Mesenchymal stem cell (in vitro differentiated cells and primary cell): ENCODE measurements at regions not wholly inside any gene's neighbourhood (a gene's known extent, or its start where the extent isn't known, plus 50 kb on each side); places are given as distances from the start of the nearest gene placed in this dataset.

Source experiments
- DNase-seq: peaks from one replicate; pipeline ENCODE4 v3.0.0-alpha.2; 2013
- H2AFZ ChIP-seq: one replicate; pipeline ENCODE4 v1.6.1; 2013; ENCODE audit warnings: low read depth, mild to moderate bottlenecking, control low read depth, inconsistent platforms, low read length, moderate library complexity
- H2AK5ac ChIP-seq: 2 replicates; pipeline ENCODE4 v1.6.1; 2013; ENCODE audit warnings: low read length, moderate library complexity, mild to moderate bottlenecking, inconsistent platforms; ENCODE audit not compliant: severe bottlenecking
- H2BK120ac ChIP-seq: one replicate; pipeline ENCODE4 v1.6.1; 2013; ENCODE audit warnings: low read depth, mild to moderate bottlenecking, inconsistent platforms, low read length, moderate library complexity
- H2BK12ac ChIP-seq, 2 experiments: one replicate each; pipeline ENCODE4 v1.6.1; 2013; ENCODE audit warnings: inconsistent platforms in 2 of 2, low read length in 2 of 2, mild to moderate bottlenecking in 2 of 2, moderate library complexity in 2 of 2, control low read depth in 1 of 2
- H2BK15ac ChIP-seq: one replicate; pipeline ENCODE4 v1.6.1; 2013; ENCODE audit warnings: mild to moderate bottlenecking, low read depth, inconsistent platforms; ENCODE audit not compliant: poor library complexity, severe bottlenecking
- H2BK5ac ChIP-seq: 2 replicates; pipeline ENCODE4 v1.6.1; 2013; ENCODE audit warnings: low read depth, mild to moderate bottlenecking, low read length, control low read depth, inconsistent platforms; ENCODE audit not compliant: poor library complexity, severe bottlenecking
- H3K14ac ChIP-seq, 2 experiments: one replicate each; pipeline ENCODE4 v1.6.1; 2013; ENCODE audit warnings: inconsistent platforms in 2 of 2, low read length in 2 of 2, control low read depth in 1 of 2, mild to moderate bottlenecking in 1 of 2, moderate library complexity in 1 of 2
- H3K18ac ChIP-seq, 2 experiments: one replicate each; pipeline ENCODE4 v1.6.1; 2013; ENCODE audit warnings: inconsistent platforms in 2 of 2, low read length in 2 of 2, control low read depth in 1 of 2, low read depth in 1 of 2, mild to moderate bottlenecking in 1 of 2
- H3K23ac ChIP-seq, 2 experiments: one replicate each; pipeline ENCODE4 v1.6.1; 2013; ENCODE audit warnings: inconsistent platforms in 2 of 2, low read length in 2 of 2, mild to moderate bottlenecking in 2 of 2, moderate library complexity in 2 of 2, control low read depth in 1 of 2
- H3K27ac ChIP-seq: 2 replicates; pipeline ENCODE4 v1.5.1; 2013; ENCODE audit warnings: mild to moderate bottlenecking, moderate library complexity, low read length, control low read depth, inconsistent platforms; ENCODE audit not compliant: poor library complexity, severe bottlenecking
- H3K27me3 ChIP-seq, 2 experiments: 2 replicates each; pipeline versions ENCODE4 v1.6.1 to v1.7.0; 2013; ENCODE audit warnings: low read length in 2 of 2, mild to moderate bottlenecking in 2 of 2, moderate library complexity in 2 of 2, control low read depth in 1 of 2, inconsistent platforms in 1 of 2; ENCODE audit not compliant: control insufficient read depth in 1 of 2, insufficient read depth in 1 of 2
- H3K36me3 ChIP-seq, 2 experiments: 2 replicates each; pipeline versions ENCODE4 v1.6.1 to v1.7.0; 2013; ENCODE audit warnings: low read length in 2 of 2, control low read depth in 1 of 2, inconsistent platforms in 1 of 2, low read depth in 1 of 2, mild to moderate bottlenecking in 1 of 2; ENCODE audit not compliant: insufficient read depth in 2 of 2, control insufficient read depth in 1 of 2
- H3K4ac ChIP-seq, 2 experiments: one replicate each; pipeline ENCODE4 v1.6.1; 2013; ENCODE audit warnings: inconsistent platforms in 2 of 2, low read length in 2 of 2, mild to moderate bottlenecking in 2 of 2, moderate library complexity in 2 of 2, control low read depth in 1 of 2, low read depth in 1 of 2
- H3K4me1 ChIP-seq: 2 replicates; pipeline ENCODE4 v1.6.1; 2013; ENCODE audit warnings: low read depth, low read length, control low read depth; ENCODE audit not compliant: control insufficient read depth, insufficient read depth
- H3K4me2 ChIP-seq: 2 replicates; pipeline ENCODE4 v1.6.1; 2013; ENCODE audit warnings: low read length, mild to moderate bottlenecking, inconsistent platforms; ENCODE audit not compliant: poor library complexity, severe bottlenecking
- H3K4me3 ChIP-seq, 2 experiments: 2 replicates each; pipeline versions ENCODE4 v1.5.1 to v1.7.0; 2013; ENCODE audit warnings: low read length in 2 of 2, mild to moderate bottlenecking in 2 of 2, control low read depth in 1 of 2, low read depth in 1 of 2; ENCODE audit not compliant: insufficient read depth in 1 of 2
- H3K79me1 ChIP-seq: replicated peaks from 2 replicates; pipeline ENCODE4 v1.6.1; 2013; ENCODE audit warnings: mild to moderate bottlenecking, control low read depth, low read length, inconsistent platforms; ENCODE audit not compliant: poor library complexity, severe bottlenecking
- H3K9ac ChIP-seq: 2 replicates; pipeline ENCODE4 v1.7.0; 2013; ENCODE audit warnings: mild to moderate bottlenecking, low read length, moderate library complexity
- H3K9me3 ChIP-seq: 2 replicates; pipeline ENCODE4 v1.7.0; 2013; ENCODE audit warnings: mild to moderate bottlenecking, low read length; ENCODE audit not compliant: control insufficient read depth
- H4K8ac ChIP-seq: one replicate; pipeline ENCODE4 v1.6.1; 2013; ENCODE audit warnings: inconsistent platforms, mild to moderate bottlenecking, low read length, moderate library complexity
- H4K91ac ChIP-seq: one replicate; pipeline ENCODE4 v1.6.1; 2013; ENCODE audit warnings: mild to moderate bottlenecking, low read length, inconsistent platforms
- WGBS: methylation state at CpG from one replicate; pipeline ENCODE4 v1.1.7; 2013; ENCODE audit warnings: mixed read lengths; 5-methylcytosine and 5-hydroxymethylcytosine counted together

DNA sequence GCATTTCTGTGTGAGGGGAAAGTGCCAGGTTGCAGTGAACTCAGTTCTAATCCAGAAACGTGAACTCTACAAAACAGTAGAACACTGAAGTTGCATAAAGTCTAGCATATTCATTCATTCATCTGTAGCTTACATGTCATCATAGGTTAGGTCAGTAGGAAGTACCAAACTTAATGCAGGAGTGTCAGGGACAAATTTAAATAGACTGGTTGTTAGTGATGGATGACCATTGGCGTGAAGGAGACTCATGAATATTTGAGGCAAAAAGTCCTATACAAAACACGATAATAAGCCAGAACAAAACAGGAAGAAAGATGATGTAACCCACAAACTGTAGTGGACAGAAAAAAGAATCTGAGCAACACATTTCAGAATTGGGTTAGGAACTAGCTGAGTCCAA lies 592.8 kb upstream of the PCDH10 start:
- no peak overlapping the region for H2BK15ac ChIP-seq
- no peaks in the 10 kb centered on the region for H3K36me3 ChIP-seq
- H3K4me2 ChIP-seq = no peak overlapping the region
- H3K27me3 ChIP-seq = no peaks in the 10 kb centered on the region
- H2BK5ac ChIP-seq = no peak overlapping the region
- no peak overlapping the region for H3K27ac ChIP-seq
- H2BK12ac ChIP-seq = no peak overlapping the region
- H3K23ac ChIP-seq = no peak overlapping the region
- H3K79me1 ChIP-seq = no peaks in the 10 kb centered on the region
- no peak overlapping the region for H2AK5ac ChIP-seq
- no peak overlapping the region for H3K9ac ChIP-seq
- H4K8ac ChIP-seq = no peak overlapping the region
- peaks cover 6% of the 10 kb centered on the region for H3K9me3 ChIP-seq
- WGBS = 86% methylated on average over 1 of the region's 3 CpGs
- H4K91ac ChIP-seq = no peak overlapping the region
- H2BK120ac ChIP-seq = no peak overlapping the region
- H3K18ac ChIP-seq = no peak overlapping the region
- H2AFZ ChIP-seq = no peak overlapping the region
- no peak overlapping the region for H3K14ac ChIP-seq
- DNase-seq = no peak
- no peaks in the 10 kb centered on the region for H3K4me1 ChIP-seq
- no peak overlapping the region for H3K4me3 ChIP-seq
- H3K4ac ChIP-seq = no peak overlapping the region

DNA sequence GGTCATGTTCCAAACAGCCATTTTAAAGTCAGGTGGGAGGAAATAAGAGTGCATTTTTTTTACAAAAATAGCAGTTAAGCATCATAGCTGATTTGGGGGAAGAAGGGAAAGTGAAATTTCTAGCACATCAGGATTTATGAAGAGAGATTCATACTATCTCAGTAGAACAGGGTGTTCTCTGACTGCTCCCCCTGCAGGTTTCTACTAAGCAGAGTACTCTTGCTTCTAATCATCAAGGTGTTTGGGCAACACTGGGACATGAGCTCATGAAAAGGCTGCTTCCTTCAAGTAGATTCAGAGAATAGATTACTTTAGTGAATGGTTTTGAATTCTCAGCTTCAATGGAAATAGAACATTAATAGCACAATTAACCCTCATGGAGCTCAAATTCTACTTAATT lies 591.4 kb upstream of the PCDH10 start:
- Histone ChIP-seq H3K27me3 (no peaks in the 10 kb centered on the region), H2BK15ac (no peak overlapping the region), H3K4me3 (no peak overlapping the region), H3K18ac (no peak overlapping the region), H2AFZ (no peak overlapping the region), H2AK5ac (no peak overlapping the region), H3K9ac (no peak overlapping the region), H4K8ac (no peak overlapping the region), H3K4ac (no peak overlapping the region), H4K91ac (no peak overlapping the region), H2BK5ac (no peak overlapping the region), H3K79me1 (no peaks in the 10 kb centered on the region), H3K14ac (no peak overlapping the region), H3K9me3 (peaks cover 6% of the 10 kb centered on the region), H3K4me1 (no peaks in the 10 kb centered on the region), H2BK12ac (no peak overlapping the region), H3K27ac (no peak overlapping the region), H3K4me2 (no peak overlapping the region), H2BK120ac (no peak overlapping the region), H3K23ac (no peak overlapping the region), H3K36me3 (no peaks in the 10 kb centered on the region)
- no peak for DNase-seq

DNA sequence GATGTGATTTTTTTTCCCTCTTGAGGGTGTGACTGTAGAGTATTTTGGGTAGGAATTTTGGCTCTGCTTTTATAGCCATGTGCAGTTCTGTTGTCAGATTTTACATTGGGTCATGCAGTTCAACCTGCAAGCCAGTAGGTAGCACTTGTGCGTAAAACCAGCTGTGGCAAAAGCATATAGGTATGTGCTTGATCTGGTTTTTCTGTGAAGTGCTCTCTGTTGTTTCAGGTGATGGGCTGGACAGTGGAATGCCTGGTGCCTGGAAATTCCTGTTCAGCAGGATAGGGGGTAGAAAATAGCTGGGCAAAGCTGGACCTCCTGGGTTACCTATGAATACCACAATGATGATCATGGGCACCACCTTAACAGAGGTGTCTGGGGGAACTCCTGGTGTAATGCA lies 584.2 kb upstream of the PCDH10 start:
- H3K79me1 ChIP-seq = no peaks in the 10 kb centered on the region
- no peak overlapping the region for H3K14ac ChIP-seq
- no peaks in the 10 kb centered on the region for H3K36me3 ChIP-seq
- H3K4me1 ChIP-seq = no peaks in the 10 kb centered on the region
- no peak overlapping the region for H3K23ac ChIP-seq
- H3K27ac ChIP-seq = no peak overlapping the region
- H2BK15ac ChIP-seq = no peak overlapping the region
- no peak overlapping the region for H2BK120ac ChIP-seq
- WGBS = 94% methylated on average over 1 of the region's 1 CpG
- H3K27me3 ChIP-seq = no peaks in the 10 kb centered on the region
- H2AK5ac ChIP-seq = no peak overlapping the region
- no peak overlapping the region for H3K4ac ChIP-seq
- no peak overlapping the region for H3K4me3 ChIP-seq
- no peak overlapping the region for H2BK5ac ChIP-seq
- no peak for DNase-seq
- no peak overlapping the region for H4K8ac ChIP-seq
- no peak overlapping the region for H2AFZ ChIP-seq
- H3K4me2 ChIP-seq = no peak overlapping the region
- no peak overlapping the region for H3K18ac ChIP-seq
- no peak overlapping the region for H4K91ac ChIP-seq
- H2BK12ac ChIP-seq = no peak overlapping the region
- H3K9ac ChIP-seq = no peak overlapping the region
- H3K9me3 ChIP-seq = no peaks in the 10 kb centered on the region

DNA sequence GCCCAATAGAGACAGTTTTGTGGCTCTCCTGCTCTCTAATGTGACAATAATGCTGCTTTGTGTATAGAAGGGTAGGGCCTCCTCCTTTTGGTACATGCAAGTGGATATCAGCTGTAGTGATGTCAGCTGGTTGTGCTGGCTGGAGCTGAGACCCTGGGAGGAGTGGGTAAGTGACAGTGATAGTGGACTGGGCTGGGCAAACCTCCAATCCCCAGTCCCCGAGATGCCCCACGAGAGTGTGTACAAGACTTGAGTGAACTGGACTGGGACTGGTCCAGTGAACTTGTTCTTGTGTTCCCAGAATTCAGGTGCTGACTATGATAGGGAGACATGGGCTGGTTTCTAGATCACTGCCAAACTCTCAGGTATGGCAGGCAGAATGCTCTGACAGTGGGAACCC lies 583.6 kb upstream of the PCDH10 start:
- no peak overlapping the region for H3K4me3 ChIP-seq
- no peak overlapping the region for H3K18ac ChIP-seq
- no peak overlapping the region for H3K4ac ChIP-seq
- no peak overlapping the region for H4K91ac ChIP-seq
- no peak overlapping the region for H3K23ac ChIP-seq
- no peak overlapping the region for H4K8ac ChIP-seq
- no peaks in the 10 kb centered on the region for H3K27me3 ChIP-seq
- no peak overlapping the region for H2AFZ ChIP-seq
- 95% methylated on average over 2 of the region's 2 CpGs for WGBS
- H3K4me1 ChIP-seq = no peaks in the 10 kb centered on the region
- no peak overlapping the region for H3K9ac ChIP-seq
- no peak overlapping the region for H3K4me2 ChIP-seq
- no peak overlapping the region for H3K14ac ChIP-seq
- no peak overlapping the region for H2BK15ac ChIP-seq
- no peak for DNase-seq
- H2BK120ac ChIP-seq = no peak overlapping the region
- H2BK12ac ChIP-seq = no peak overlapping the region
- no peak overlapping the region for H2BK5ac ChIP-seq
- H3K27ac ChIP-seq = no peak overlapping the region
- no peaks in the 10 kb centered on the region for H3K36me3 ChIP-seq
- H3K79me1 ChIP-seq = no peaks in the 10 kb centered on the region
- no peaks in the 10 kb centered on the region for H3K9me3 ChIP-seq
- no peak overlapping the region for H2AK5ac ChIP-seq
